GM21737 (cell line): ENCODE measurements at regions not wholly inside any gene's neighbourhood (a gene's known extent, or its start where the extent isn't known, plus 50 kb on each side); places are given as distances from the start of the nearest gene placed in this dataset.
"Not testable (repeated sequence)": the region's sequence is repeated elsewhere in the genome, so short reads cannot be mapped to it uniquely, and the experiment has no call there.

Source experiments
- ATAC-seq: cut with Tn5 transposase; IDR thresholded peaks from one replicate; pipeline ENCODE4 v1.9.1; 2021; ENCODE audit warnings: mild to moderate bottlenecking, moderate library complexity; ENCODE audit not compliant: unreplicated experiment

- no peak for ATAC-seq
Measured at GRCh38 chr6:9085054-9085708, 649.8 kb upstream of the SLC35B3 start.

- no peak for ATAC-seq
Measured at GRCh38 chr6:9083108-9083507, 647.8 kb upstream of the SLC35B3 start.

- ATAC-seq, result no peak
Measured at GRCh38 chr6:9066726-9067125, 631.4 kb upstream of the SLC35B3 start.

- no peak for ATAC-seq
Measured at GRCh38 chr6:9064156-9064555, 628.8 kb upstream of the SLC35B3 start.

- no peak for ATAC-seq
Measured at GRCh38 chr6:9062596-9062995, 627.3 kb upstream of the SLC35B3 start.

- no peak for ATAC-seq
Measured at GRCh38 chr6:9057937-9058336, 622.6 kb upstream of the SLC35B3 start.

- no peak for ATAC-seq
Measured at GRCh38 chr6:9056556-9056955, 621.2 kb upstream of the SLC35B3 start.

GRCh38 chr6:9044426-9044825 lies 609.1 kb upstream of the SLC35B3 start:
- ATAC-seq, result no peak

GRCh38 chr6:9040718-9041117 lies 605.4 kb upstream of the SLC35B3 start:
- no peak for ATAC-seq

- ATAC-seq, result no peak
Measured at GRCh38 chr6:9039258-9039657, 603.9 kb upstream of the SLC35B3 start.

GRCh38 chr6:9028086-9028485 lies 592.7 kb upstream of the SLC35B3 start:
- ATAC-seq, result no peak

- ATAC-seq, result no peak
Measured at GRCh38 chr6:9025796-9026394, 590.5 kb upstream of the SLC35B3 start.

GRCh38 chr6:9025228-9025627 lies 589.9 kb upstream of the SLC35B3 start:
- ATAC-seq, result no peak

- not testable (repeated sequence) for ATAC-seq
Measured at GRCh38 chr6:9024246-9024645, 588.9 kb upstream of the SLC35B3 start.

- no peak for ATAC-seq
Measured at GRCh38 chr6:9020001-9020400, 584.7 kb upstream of the SLC35B3 start.

- no peak for ATAC-seq
Measured at GRCh38 chr6:9009931-9010330, 574.6 kb upstream of the SLC35B3 start.

- ATAC-seq, result no peak
Measured at GRCh38 chr6:9007027-9007426, 571.7 kb upstream of the SLC35B3 start.

- ATAC-seq, result no peak
Measured at GRCh38 chr6:9002833-9003232, 567.5 kb upstream of the SLC35B3 start.

- ATAC-seq, result no peak
Measured at GRCh38 chr6:8995156-8995555, 559.8 kb upstream of the SLC35B3 start.

GRCh38 chr6:8993111-8993510 lies 557.8 kb upstream of the SLC35B3 start:
- ATAC-seq, result no peak

- no peak for ATAC-seq
Measured at GRCh38 chr6:8991844-8992243, 556.5 kb upstream of the SLC35B3 start.

- ATAC-seq, result no peak
Measured at GRCh38 chr6:8990075-8990474, 554.7 kb upstream of the SLC35B3 start.

- peak; percentile 93 for ATAC-seq
Measured at GRCh38 chr6:8983202-8983688, 547.9 kb upstream of the SLC35B3 start.
